ENCODE measurements at regions not wholly inside any gene's neighbourhood (a gene's known extent, or its start where the extent isn't known, plus 50 kb on each side); places are given as distances from the start of the nearest gene placed in this dataset.

GRCh38 chr18:28767201-28767600, 590.3 kb upstream of the CDH2 start:
- no peak for TF ChIP-seq POLR2A (IDR thresholded peaks at IDR 0.05)
- no peak for TF ChIP-seq CTCF (IDR thresholded peaks at IDR 0.05)
- no peak for TF ChIP-seq POLR2AphosphoS5 (IDR thresholded peaks at IDR 0.05)
- TF ChIP-seq EP300 (IDR thresholded peaks at IDR 0.05) = no peak
